ENCODE measurements at regions not wholly inside any gene's neighbourhood (a gene's known extent, or its start where the extent isn't known, plus 50 kb on each side); places are given as distances from the start of the nearest gene placed in this dataset.
"Not testable (repeated sequence)": the region's sequence is repeated elsewhere in the genome, so short reads cannot be mapped to it uniquely, and the experiment has no call there.

GRCh38 chr16:60142619-60143347 lies 1408.7 kb upstream of the GOT2 start:
- no peak for DNase-seq (ENCODE audit: low spot score)

- DNase-seq (ENCODE audit: low spot score) = no peak
Observed at GRCh38 chr16:60137891-60138290, 1403.8 kb upstream of the GOT2 start.

- no peak for DNase-seq (ENCODE audit: low spot score)
Observed at GRCh38 chr16:60127196-60127595, 1393.1 kb upstream of the GOT2 start.

- not testable (repeated sequence) for DNase-seq (ENCODE audit: low spot score)
Observed at GRCh38 chr16:60126115-60126514, 1392.0 kb upstream of the GOT2 start.

- DNase-seq (ENCODE audit: low spot score) = no peak
Observed at GRCh38 chr16:60123392-60124023, 1389.4 kb upstream of the GOT2 start.

GRCh38 chr16:60120586-60120985 lies 1386.5 kb upstream of the GOT2 start:
- no peak for DNase-seq (ENCODE audit: low spot score)

GRCh38 chr16:60110531-60110930 lies 1376.4 kb upstream of the GOT2 start:
- no peak for DNase-seq (ENCODE audit: low spot score)

- DNase-seq (ENCODE audit: low spot score) = no peak
Observed at GRCh38 chr16:60107871-60108270, 1373.8 kb upstream of the GOT2 start.

- no peak for DNase-seq (ENCODE audit: low spot score)
Observed at GRCh38 chr16:60107437-60107836, 1373.3 kb upstream of the GOT2 start.

- no peak for DNase-seq (ENCODE audit: low spot score)
Observed at GRCh38 chr16:60100371-60100770, 1366.3 kb upstream of the GOT2 start.

- DNase-seq (ENCODE audit: low spot score) = no peak
Observed at GRCh38 chr16:60091529-60091928, 1357.4 kb upstream of the GOT2 start.

- DNase-seq (ENCODE audit: low spot score) = no peak
Observed at GRCh38 chr16:60091071-60091470, 1357.0 kb upstream of the GOT2 start.

- no peak for DNase-seq (ENCODE audit: low spot score)
Observed at GRCh38 chr16:60087530-60087929, 1353.4 kb upstream of the GOT2 start.

GRCh38 chr16:60078819-60079218 lies 1344.7 kb upstream of the GOT2 start:
- DNase-seq (ENCODE audit: low spot score) = not testable (repeated sequence)

- DNase-seq (ENCODE audit: low spot score) = no peak
Observed at GRCh38 chr16:60077861-60078260, 1343.7 kb upstream of the GOT2 start.

- DNase-seq (ENCODE audit: low spot score) = no peak
Observed at GRCh38 chr16:60074378-60074777, 1340.3 kb upstream of the GOT2 start.

- no peak for DNase-seq (ENCODE audit: low spot score)
Observed at GRCh38 chr16:60073376-60073775, 1339.3 kb upstream of the GOT2 start.

- DNase-seq (ENCODE audit: low spot score) = no peak
Observed at GRCh38 chr16:60064026-60064425, 1329.9 kb upstream of the GOT2 start.

- no peak for DNase-seq (ENCODE audit: low spot score)
Observed at GRCh38 chr16:60061396-60061795, 1327.3 kb upstream of the GOT2 start.

- DNase-seq (ENCODE audit: low spot score) = no peak
Observed at GRCh38 chr16:60060731-60061130, 1326.6 kb upstream of the GOT2 start.

- DNase-seq (ENCODE audit: low spot score) = no peak
Observed at GRCh38 chr16:60059141-60059540, 1325.0 kb upstream of the GOT2 start.

GRCh38 chr16:60041671-60042070 lies 1307.6 kb upstream of the GOT2 start:
- DNase-seq (ENCODE audit: low spot score) = no peak

GRCh38 chr16:60031740-60032139 lies 1297.6 kb upstream of the GOT2 start:
- DNase-seq (ENCODE audit: low spot score) = no peak

GRCh38 chr16:60027351-60027750 lies 1293.2 kb upstream of the GOT2 start:
- no peak for DNase-seq (ENCODE audit: low spot score)
